NCI-H82 (cell line): ENCODE measurements at regions not wholly inside any gene's neighbourhood (a gene's known extent, or its start where the extent isn't known, plus 50 kb on each side); places are given as distances from the start of the nearest gene placed in this dataset.
"Not testable (repeated sequence)": the region's sequence is repeated elsewhere in the genome, so short reads cannot be mapped to it uniquely, and the experiment has no call there.

Experiments used
- DNase-seq: peaks from one replicate; lab custom pipeline; 2025; lab: John Stamatoyannopoulos, UW

DNA sequence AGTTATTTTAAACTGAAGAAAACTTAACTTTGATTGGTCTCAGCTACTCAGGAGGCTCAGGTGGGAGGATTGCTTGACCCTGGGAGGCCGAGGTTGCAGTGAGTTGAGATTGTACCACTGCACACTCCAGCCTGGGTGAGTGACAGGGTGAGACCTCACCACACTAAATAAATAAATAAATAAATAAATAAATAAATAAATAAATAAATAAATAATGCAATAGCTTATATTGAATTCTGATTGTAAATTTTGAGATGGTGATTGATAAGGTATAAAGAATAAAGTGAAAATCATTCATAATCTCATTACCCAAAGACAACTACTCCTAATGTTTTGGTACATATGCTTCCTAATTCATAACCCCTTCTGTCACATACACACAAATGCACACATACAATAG lies 58.1 kb downstream of the TUBA3C start:
- DNase-seq = no peak

DNA sequence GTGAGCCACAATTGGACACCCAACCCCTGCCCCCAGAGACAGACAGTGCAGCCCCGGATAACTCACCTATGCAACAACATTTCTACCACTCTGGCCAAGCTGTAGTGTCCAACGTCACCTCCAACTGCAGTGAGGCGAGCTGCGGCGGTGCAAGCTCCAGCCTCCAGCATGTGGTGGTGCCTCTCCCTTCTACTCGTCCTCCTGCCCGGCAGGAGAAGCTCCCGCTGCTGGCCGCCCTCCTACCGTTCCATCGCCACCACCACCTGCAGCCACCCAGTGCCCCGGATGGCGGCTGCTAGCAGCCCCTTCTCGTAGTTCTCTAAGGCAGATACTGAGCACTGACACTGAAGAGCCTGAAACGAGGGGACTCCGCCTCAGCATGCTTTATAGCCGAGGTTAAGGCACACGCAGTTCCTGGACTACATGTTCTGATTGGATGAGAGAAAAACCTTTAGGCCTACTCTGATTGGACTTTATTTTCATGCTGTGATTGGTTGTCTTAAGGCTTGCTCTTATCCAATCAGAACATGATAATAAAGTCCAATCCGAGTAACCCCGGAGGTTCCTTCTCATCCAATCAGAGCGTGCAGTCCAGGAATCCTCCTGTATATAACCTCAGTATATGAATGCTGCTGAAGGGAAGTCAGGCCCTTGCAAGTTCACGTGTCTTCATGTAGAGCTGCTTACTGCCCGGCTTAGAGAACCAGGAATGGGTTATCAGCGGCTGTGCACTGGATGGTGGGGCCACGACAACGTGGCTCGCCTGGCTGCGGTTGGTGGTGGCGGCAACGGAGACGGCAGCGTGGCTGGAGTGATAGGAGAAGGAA lies 63.5 kb downstream of the TUBA3C start:
- peak; percentile 16 for DNase-seq

DNA sequence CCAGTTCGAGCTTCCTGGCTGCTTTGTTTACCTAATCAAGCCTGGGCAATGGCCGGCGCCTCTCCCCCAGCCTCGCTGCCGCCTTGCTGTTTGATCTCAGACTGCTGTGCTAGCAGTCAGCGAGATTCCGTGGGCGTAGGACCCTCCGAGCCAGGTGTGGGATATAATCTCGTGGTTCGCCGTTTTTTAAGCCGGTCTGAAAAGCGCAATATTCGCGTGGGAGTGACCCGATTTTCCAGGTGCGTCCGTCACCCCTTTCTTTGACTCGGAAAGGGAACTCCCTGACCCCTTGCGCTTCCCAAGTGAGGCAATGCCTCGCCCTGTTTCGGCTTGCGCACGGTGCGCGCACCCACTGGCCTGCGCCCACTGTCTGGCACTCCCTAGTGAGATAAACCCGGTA lies 72.4 kb downstream of the TUBA3C start:
- DNase-seq = not testable (repeated sequence)

DNA sequence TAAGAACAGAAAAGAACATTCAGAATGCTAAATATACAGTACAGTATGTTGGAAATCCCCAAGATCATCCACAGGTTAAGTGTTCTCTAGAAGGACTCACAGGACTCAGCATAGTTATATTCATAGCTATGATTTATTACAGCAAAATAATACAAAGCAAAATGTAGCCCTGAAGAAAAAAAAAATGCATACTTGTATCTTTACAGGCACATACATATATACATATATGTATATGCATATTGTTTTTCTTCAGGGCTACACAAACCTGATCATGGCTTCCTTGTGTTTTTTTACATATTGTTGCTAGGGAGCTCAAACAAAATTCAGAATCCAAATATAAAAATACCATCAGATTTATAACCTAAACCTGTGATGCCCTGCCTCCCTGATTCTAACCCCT lies 78.5 kb downstream of the TUBA3C start:
- DNase-seq = no peak

DNA sequence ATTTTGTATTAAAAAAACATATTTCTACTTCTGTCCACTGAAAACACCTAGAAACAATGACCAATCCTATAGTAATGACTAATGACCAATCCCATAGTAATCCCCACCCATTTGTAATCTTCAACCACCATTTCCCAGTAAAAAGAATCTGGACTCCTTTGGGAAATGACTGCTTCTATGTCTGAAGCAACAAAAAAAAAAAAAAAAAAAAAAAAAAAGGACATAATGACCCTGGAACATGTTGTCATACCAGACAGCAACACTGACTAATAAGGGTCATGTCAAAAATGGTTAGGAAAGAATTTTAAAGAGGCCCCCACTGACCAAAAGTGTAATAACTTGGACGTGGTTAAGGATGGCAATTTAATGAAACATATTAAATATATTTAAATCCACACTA lies 88.3 kb downstream of the TUBA3C start:
- no peak for DNase-seq

DNA sequence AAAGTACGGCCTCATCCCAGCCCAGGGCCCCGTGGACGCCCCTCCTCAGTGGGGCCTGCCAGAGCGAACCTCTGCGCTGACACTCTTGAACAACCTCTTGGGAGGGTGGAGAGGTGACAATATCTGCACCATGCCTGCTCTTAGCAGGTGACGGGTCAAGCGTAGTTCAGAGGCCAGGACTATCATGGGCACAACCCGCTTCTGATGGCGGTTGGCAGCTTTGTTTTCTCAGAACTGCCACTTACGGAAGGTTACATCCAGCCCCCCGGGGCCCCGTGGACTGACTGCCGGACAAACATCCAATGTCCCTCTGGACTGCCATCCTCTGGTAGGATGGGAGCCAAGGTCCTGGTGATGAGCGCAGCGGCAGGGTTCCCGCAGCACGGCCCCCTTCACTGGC lies 91.1 kb downstream of the TUBA3C start:
- DNase-seq = no peak

DNA sequence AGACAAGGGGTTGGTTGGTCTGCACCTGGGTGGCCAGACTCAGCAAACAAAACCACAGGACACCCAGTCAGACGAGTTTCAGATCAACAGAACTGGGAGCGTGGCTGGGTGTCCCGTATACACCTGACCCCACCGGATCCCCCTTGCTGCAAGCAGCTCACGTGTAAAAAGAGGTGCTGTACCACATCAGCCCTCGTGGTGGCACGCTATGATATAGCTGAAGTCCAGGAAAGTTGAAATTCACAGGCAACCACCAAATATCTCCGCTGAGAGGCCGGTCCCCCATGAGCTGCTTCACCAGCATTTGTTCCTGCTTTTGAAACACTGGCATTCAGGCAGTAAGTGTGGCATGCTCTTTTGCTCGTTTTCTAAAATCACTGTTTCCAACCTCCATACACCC lies 92.3 kb downstream of the TUBA3C start:
- DNase-seq = peak; percentile 52

DNA sequence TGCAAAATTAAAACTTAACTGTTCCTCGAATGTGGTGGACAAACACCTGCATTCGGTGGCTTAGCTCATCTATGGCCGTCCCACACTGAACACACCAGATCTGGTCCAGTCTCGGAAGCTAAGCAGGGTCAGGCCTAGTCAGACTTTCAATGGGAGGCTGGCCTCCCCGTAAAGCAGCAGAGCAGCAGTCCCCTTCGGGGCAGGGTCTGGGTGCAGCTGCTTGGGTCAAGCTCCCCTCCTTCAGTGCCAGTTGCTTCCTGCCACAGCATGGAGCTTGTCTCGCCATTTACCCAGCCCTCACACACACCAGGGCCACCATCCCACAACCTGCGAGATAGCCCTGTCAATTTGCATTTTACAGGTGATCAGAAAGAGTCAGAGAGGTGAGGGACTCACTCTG lies 93.2 kb downstream of the TUBA3C start:
- no peak for DNase-seq

DNA sequence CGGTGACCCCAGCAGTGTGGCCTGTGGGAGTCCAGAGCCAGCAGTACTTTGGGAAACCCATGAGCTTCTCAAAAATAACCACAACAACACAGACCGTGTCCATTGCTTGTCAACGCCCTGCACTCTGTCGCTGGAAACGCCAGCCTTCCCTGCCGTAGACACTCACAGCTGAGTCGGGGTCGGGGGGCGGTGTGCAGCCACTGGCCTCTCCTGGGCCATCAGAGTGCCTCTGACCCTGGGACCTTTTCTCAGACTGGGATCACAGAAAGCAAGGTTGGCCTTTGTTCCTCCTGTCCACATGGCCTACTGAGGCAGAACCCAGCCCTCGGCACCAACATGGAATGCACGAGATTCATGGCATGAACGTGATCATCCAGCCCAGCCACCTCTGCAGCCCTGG lies 95.7 kb downstream of the TUBA3C start:
- no peak for DNase-seq

DNA sequence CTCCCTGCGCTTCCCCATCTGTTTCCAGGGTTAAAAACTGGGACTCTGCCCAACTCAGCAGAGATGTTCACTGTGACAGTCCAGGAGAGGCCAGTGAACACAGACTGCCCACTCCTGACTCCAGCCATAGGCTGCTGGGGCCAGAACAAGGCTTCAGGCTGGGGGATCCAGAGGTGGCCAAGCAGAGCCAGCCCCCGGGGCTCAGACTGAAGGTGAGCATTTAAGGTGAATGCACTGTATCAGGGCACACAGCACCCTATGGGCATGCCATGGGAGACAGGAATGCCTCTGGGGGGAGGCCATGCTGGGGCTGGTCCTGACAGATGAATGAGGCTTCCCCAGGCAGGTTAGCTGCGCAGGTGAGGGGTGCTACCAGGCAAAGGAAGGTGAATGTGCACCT lies 96.4 kb downstream of the TUBA3C start:
- DNase-seq = no peak

DNA sequence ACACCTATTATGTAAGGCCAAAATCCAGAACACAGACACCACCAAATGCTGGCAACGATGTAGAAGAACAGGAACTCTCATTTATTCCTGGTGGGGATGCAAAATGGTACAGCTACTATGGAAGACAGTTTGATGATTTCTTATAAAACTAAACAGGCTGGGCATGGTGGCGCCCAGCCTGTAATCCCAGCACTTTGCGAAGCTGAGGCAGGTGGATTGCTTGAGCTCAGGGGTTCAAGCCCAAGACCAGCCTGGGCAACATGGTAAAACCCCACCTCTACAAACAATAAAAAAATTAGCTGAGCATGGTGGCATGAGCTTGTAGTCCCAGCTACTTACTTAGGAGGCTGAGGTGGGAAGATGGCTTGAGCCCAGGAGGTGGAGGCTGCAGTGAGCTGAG lies 98.3 kb downstream of the TUBA3C start:
- DNase-seq = no peak

DNA sequence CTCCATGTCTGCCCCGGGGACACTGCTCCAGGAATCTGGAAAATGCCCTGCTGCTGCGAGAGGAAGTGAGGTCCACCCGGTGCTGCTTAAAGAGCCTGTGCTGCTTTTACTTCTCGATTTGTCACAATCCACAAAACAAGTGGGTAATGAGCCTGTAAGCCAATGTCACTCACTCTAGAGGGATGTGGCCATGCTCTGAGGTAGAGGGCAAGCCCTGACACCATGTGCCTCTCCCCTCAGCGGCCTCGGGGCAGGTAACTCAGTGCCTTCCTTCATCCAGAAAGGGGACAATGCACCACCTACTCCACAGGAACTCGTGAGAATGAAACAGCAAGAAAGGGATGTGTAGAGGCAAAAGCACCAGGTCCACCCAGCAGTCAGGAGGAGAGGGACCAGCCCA lies 106.2 kb downstream of the TUBA3C start:
- no peak for DNase-seq

DNA sequence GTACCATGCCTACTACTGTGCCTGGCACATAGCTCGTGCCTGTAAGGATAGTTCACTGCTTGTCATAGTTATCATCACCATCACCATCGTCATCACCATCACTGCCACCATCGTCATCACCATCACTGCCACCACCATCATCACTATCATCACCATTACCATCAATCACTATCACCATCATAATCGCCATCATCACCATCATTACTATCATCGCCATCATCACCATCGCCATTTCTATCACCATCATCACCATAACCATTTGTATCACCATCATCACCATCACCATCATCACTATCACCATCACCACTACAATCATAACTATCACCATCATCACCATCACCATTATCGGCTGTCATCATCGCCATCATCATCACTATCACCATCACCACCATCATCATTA lies 107.1 kb downstream of the TUBA3C start:
- no peak for DNase-seq

DNA sequence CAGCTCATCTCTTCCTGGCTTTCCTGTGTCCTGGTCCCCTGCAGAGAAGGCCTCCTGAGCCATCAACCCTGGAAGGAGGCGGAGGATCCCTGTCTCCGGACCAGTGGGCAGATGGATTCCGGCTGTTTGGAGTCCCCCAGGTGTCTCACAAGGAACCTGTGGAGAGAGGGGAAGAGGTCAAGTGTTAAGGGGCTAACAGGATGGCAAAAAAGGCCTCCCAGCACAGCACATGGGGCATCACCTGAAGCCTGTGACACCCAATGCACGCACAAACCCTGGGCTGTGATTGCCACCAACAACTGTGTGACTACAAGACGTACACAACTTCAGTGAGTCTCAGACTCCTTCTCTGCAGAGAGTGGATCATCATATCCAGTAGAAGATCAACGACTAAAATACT lies 107.5 kb downstream of the TUBA3C start:
- DNase-seq = not testable (repeated sequence)

DNA sequence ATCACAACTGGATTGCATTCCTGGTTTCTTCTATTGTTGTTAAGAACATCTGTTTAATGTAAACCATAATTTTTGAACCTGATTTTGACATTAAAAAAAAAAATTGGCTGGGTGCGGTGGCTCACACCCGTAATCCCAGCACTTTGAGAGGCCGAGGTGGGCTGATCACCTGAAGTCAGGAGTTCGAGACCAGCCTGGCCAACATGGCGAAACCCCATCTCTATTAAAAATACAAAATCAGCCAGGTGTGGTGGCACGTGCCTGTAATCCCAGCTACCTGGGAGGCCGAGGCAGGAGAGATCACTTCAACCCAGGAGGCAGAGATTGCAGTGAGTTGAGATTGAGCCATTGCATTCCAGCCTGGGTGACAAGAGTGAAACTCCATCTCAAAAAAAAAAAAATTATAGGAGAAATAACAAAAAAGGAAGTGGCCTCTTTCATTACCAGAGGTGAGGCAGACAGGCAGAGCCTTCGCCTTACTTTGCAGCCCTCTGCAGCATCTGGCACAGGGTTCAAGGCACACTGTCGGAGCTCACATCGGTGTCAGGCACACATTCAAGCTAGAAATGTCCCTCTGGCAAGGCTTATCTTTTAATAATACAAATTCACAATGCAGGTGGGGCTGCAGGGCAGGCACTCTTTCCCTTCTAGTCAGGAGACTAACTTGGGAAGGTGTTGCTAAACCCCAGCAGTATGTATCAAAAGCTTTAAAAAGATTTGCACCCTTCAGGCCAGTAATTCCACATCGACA lies 108.5 kb downstream of the TUBA3C start:
- not testable (repeated sequence) for DNase-seq

DNA sequence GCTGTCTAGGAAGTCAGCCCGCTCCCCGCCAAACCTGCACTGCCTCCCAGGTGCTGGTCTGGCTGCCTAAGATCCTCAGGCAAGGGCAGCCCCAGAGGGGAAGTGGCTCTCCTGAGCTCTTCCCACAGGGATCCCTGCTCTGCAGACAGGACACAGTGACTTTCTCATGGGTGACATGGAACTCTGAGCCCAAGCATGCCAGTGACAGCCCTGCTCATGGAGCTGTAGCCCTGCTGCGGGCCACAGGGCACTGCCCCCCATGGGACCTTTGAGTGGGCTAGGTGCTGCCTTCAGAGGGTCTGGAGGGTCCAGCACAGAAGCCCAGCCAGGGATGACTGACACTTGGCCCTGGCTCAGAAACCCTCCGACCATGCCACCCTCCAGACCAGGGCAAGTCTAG lies 109.1 kb downstream of the TUBA3C start:
- no peak for DNase-seq

DNA sequence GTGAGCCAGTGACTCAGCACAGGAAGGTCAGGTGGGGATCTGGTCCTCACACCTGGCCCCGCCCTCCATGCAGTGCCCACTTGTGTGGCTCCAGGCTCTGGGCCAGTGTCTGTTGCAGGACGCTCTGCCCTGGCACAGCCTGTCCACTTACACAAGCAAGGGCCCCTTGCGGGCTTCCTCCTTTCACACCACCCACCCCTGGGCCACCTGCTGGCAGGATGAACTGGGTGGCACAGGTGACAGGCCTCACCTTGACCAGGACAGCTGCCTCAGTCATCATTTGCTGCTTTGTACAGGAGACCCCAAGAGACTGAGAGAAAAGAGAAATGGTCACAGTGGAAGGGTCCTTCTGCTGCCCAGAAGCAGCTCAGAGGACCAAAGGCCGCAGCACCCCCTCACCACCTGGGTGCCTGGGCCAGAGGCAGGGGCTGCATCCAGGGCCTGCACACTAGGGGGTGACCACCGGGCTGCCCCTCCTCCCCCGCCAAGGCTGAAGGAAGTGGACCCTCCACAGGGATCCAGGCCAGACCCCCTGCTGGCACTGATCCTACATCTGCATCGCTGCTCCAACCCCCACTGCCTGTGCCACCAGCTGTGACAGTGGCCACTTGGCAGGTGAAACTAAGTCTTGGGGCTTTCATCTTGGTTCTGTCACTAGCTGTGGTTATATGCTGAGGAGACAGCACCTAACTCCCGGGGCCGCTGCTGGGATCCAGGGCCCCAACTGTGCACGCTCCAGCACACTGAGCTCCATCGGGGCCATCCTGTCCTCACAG lies 110.3 kb downstream of the TUBA3C start:
- no peak for DNase-seq

DNA sequence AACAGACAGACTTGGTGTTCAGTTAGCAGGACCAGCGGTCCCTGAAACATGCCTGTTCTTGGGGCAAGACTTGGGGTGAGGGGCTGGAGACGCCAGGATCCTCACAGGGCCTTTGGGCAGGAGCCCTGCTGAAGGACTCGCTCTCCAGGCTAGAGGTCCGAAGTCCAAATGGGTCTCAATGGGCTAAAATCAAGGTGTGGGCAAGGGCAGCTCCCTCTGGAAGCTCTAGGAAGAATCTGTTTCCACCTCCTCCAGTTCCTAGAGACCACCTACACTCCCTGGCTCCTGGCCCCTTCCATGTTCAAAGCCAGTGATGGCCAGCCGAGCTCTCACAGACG lies 111.3 kb downstream of the TUBA3C start:
- DNase-seq = no peak

DNA sequence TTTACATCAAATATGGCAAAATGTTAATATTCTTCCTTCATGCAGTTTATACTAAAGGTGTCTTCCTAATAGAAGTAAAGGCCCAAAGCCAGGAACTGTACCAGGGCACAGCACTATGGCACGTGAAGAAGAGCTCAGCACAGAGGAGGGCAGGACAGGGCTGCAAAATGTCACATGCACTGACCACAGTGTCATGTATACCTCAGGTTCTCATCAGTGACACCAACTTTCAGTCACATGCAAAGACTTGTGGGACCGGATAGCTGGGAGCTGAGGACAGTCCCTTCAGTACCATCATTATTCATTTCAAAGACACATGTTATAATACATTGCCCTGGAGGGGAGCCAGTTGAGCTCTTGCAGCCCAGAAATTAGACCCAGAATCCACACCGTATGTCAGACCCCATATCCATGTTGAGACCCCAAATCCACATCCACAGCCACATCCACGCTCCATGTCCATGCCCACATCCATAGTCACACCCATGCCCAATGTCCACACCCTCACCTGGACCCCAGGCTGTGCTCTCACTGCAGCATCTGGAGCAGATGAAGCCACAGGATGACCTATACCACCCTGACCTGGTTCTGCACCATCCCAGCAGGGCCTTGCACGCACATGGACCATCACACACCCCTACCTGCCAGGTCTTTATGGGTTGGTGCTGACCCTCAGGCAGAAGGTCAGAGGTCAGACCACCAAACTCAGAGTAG lies 111.8 kb downstream of the TUBA3C start:
- DNase-seq = no peak

DNA sequence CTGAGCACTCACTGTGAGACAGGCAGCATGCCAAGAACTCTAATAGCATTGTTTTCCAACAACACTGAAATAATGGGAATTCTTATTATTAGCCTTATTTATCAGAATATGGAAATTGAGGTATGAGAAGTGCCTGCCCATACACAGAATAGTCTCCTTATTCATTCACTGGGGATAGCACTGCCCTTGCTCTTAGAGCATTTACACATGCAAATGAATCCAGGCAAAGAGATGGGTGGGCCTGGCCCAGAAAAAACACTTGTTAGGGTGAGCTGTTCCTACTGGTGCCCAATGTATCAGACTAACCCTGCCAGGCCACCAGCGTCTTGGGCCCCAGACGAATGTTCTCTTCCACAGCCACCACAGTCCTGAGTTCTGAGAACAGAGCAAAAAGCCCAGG lies 112.9 kb downstream of the TUBA3C start:
- DNase-seq = no peak

DNA sequence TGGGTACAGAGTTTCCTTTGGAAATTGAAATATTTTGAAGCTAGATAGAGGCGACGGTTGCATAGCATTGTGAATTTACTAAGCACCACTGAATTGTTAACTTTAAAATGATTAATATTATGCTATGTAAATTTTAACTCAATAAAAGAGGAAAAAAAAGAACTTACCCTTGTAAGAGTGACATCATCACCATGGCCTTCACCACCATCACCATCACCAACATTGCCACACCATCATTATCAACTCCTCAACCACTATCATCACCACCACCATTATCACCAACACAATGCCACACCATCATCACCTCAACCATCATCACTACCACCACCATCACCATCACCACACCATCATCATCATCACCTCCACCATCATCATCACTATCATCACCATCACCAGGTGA lies 113.9 kb downstream of the TUBA3C start:
- DNase-seq = no peak

DNA sequence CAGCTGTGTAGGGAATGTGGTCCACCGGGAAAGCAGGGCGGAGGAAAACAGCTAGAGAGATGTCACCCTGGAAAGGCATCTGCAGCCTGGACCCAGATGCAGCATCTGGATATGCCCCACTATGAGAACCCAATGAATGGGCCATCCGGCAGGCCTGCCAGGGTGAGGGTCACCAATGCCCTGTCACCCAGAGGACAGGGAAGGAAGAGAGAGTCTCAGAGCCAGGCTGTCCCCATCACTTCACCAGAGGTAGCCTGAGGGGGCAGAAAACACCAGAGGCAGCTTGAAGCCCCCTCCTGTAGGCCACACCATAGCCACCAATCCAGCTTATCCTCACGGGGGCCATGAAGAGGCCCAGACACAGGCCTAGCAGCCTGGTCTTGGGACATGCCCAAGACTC lies 118.8 kb downstream of the TUBA3C start:
- DNase-seq = no peak
